GM19463 (cell line): ENCODE measurements at regions not wholly inside any gene's neighbourhood (a gene's known extent, or its start where the extent isn't known, plus 50 kb on each side); places are given as distances from the start of the nearest gene placed in this dataset.

Source experiments
- ATAC-seq: cut with Tn5 transposase; IDR thresholded peaks from one replicate; pipeline ENCODE4 v1.9.1; 2021; ENCODE audit warnings: mild to moderate bottlenecking, moderate library complexity; ENCODE audit not compliant: unreplicated experiment

- ATAC-seq: peak; percentile 47
These were observed 612.6 kb upstream of the ACVR2A start for GRCh38 chr2:147232225-147232669.

GRCh38 chr2:147231607-147232006 lies 613.2 kb upstream of the ACVR2A start:
- peak; percentile 77 for ATAC-seq

GRCh38 chr2:147231081-147231480 lies 613.7 kb upstream of the ACVR2A start:
- ATAC-seq: no peak

GRCh38 chr2:147227313-147227712 lies 617.5 kb upstream of the ACVR2A start:
- no peak for ATAC-seq

GRCh38 chr2:147224070-147224469 lies 620.8 kb upstream of the ACVR2A start:
- no peak for ATAC-seq

GRCh38 chr2:147223553-147224060 lies 621.2 kb upstream of the ACVR2A start:
- ATAC-seq: no peak

GRCh38 chr2:147223119-147223518 lies 621.7 kb upstream of the ACVR2A start:
- ATAC-seq: peak; percentile 90

- no peak for ATAC-seq
These were observed 622.3 kb upstream of the ACVR2A start for GRCh38 chr2:147222506-147222905.

- no peak for ATAC-seq
These were observed 629.9 kb upstream of the ACVR2A start for GRCh38 chr2:147214914-147215313.

GRCh38 chr2:147211484-147211883 lies 633.3 kb upstream of the ACVR2A start:
- ATAC-seq: no peak

GRCh38 chr2:147204102-147204501 lies 640.7 kb upstream of the ACVR2A start:
- ATAC-seq: no peak

- no peak for ATAC-seq
These were observed 646.1 kb upstream of the ACVR2A start for GRCh38 chr2:147198651-147199171.

GRCh38 chr2:147197754-147198483 lies 646.9 kb upstream of the ACVR2A start:
- no peak for ATAC-seq

- peak; percentile 88 for ATAC-seq
These were observed 662.6 kb upstream of the ACVR2A start for GRCh38 chr2:147182260-147182659.

GRCh38 chr2:147181351-147182029 lies 663.3 kb upstream of the ACVR2A start:
- ATAC-seq: peak; percentile 43

- no peak for ATAC-seq
These were observed 667.6 kb upstream of the ACVR2A start for GRCh38 chr2:147177071-147177857.

- no peak for ATAC-seq
These were observed 670.0 kb upstream of the ACVR2A start for GRCh38 chr2:147174824-147175254.

GRCh38 chr2:147173798-147174197 lies 671.0 kb upstream of the ACVR2A start:
- peak; percentile 61 for ATAC-seq

- ATAC-seq: no peak
These were observed 671.6 kb upstream of the ACVR2A start for GRCh38 chr2:147173189-147173581.

- no peak for ATAC-seq
These were observed 672.2 kb upstream of the ACVR2A start for GRCh38 chr2:147172493-147173188.
